IgD-negative memory B cell (primary cell): ENCODE measurements at regions not wholly inside any gene's neighbourhood (a gene's known extent, or its start where the extent isn't known, plus 50 kb on each side); places are given as distances from the start of the nearest gene placed in this dataset.

ENCODE experiments used
- H3K27ac Mint-ChIP-seq, 3 donors: one replicate each; pipeline ENCODE4 v1.8.0; 2020 to 2022; ENCODE audit warnings: mild to moderate bottlenecking in 3 of 3, mixed read lengths in 3 of 3, moderate library complexity in 1 of 3
- H3K27me3 Mint-ChIP-seq: one replicate; pipeline ENCODE4 v1.8.0; 2021; ENCODE audit warnings: mixed read lengths
- H3K36me3 Mint-ChIP-seq: one replicate; pipeline ENCODE4 v1.8.0; 2020; ENCODE audit warnings: mild to moderate bottlenecking, mixed read lengths
- H3K4me1 Mint-ChIP-seq, 3 donors: one replicate each; pipeline ENCODE4 v1.8.0; 2020 to 2022; ENCODE audit warnings: mixed read lengths in 3 of 3, mild to moderate bottlenecking in 1 of 3
- H3K4me3 Mint-ChIP-seq, 4 donors: one replicate each; pipeline ENCODE4 v1.8.0; 2020 to 2022; ENCODE audit warnings: mild to moderate bottlenecking in 4 of 4, mixed read lengths in 4 of 4, moderate library complexity in 3 of 4
- H3K9me3 Mint-ChIP-seq, 3 donors: one replicate each; pipeline ENCODE4 v1.8.0; 2020 to 2021; ENCODE audit warnings: mixed read lengths in 3 of 3, mild to moderate bottlenecking in 1 of 3

DNA sequence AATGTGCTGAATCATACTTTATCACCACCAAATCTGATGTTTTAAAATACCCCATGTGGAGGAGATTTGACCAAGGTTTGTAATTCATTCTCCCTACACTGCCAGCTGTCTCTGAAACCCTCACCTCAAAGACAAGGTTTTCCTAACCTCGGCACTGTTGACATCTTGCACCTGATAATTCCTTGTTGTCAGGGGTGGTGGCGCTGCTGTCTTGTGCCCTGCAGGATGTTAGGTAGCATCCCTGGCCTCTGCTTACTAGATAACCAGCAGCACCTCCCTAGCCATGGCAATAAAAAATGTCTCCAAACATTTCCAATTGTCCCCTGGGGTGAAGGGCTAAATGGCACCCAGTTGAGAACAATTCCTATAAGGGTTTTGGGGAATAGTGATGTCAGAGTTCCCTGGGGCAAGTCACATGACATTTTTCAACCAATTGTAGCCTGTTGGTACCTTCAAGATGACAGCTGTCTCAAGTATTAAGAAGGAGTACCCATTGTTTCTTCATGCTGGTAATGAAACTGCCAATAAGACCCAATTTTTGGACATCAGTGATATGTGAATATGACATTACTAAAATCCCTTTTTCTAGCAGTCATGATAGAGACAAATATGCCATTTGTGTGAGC, 160.6 kb upstream of the PLCXD3 start:
- Mint-ChIP-seq H3K36me3 (no peaks in the 10 kb centered on the region), H3K4me1 (no peaks in the 10 kb centered on the region), H3K27ac (peak overlapping the region in 1 of 3 donors; percentile 32), H3K9me3 (peaks cover 3 to 6% (median 3%) of the 10 kb centered on the region in 3 donors), H3K4me3 (no peak overlapping the region), H3K27me3 (peaks cover 2% of the 10 kb centered on the region)

DNA sequence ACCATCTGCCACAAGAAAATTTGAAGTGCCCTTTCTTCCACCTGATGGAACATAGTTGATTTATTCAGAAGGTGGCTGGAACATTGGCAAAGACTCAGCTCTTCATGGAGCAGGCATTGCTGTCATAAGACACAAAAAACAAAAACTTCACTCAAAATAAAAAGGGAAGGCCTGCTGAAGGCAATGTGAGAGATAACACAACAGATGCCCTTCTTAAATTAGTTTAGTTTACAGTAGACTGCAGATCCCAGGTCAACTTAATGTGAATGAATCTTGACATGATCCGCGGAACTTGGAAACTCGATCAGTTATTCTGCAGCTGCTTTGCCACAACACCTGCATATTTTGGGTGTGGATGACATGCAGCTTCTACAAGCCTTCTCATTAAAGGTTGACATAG, 159.8 kb upstream of the PLCXD3 start:
- no peak overlapping the region for H3K27ac Mint-ChIP-seq
- no peak overlapping the region for H3K4me3 Mint-ChIP-seq
- H3K36me3 Mint-ChIP-seq = no peaks in the 10 kb centered on the region
- peaks cover 1% of the 10 kb centered on the region for H3K27me3 Mint-ChIP-seq
- H3K9me3 Mint-ChIP-seq = peaks cover 3 to 6% (median 3%) of the 10 kb centered on the region in 3 donors
- H3K4me1 Mint-ChIP-seq = no peaks in the 10 kb centered on the region

DNA sequence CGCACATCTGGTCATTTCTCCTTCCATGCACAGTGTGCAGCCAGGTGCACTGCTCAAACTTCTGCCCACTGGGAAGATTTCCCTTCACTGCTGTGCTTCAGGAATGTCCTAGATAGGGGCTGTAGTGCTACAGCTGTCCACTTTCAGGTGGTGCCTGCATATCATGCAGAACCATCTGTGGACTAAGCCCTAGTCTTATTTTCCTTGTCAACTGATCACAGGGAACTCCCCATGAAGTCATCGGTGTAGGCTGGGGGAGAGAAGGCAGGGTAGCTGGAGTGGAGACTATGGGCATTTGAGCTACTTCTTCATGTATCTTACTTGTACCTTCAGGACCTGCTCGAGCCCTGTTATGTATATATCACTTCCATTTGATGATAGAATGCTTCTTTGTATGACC, 150.9 kb upstream of the PLCXD3 start:
- no peaks in the 10 kb centered on the region for H3K27me3 Mint-ChIP-seq
- H3K27ac Mint-ChIP-seq = no peak overlapping the region
- no peaks in the 10 kb centered on the region for H3K36me3 Mint-ChIP-seq
- H3K4me3 Mint-ChIP-seq = no peak overlapping the region
- H3K9me3 Mint-ChIP-seq = no peaks in the 10 kb centered on the region
- H3K4me1 Mint-ChIP-seq = no peaks in the 10 kb centered on the region

DNA sequence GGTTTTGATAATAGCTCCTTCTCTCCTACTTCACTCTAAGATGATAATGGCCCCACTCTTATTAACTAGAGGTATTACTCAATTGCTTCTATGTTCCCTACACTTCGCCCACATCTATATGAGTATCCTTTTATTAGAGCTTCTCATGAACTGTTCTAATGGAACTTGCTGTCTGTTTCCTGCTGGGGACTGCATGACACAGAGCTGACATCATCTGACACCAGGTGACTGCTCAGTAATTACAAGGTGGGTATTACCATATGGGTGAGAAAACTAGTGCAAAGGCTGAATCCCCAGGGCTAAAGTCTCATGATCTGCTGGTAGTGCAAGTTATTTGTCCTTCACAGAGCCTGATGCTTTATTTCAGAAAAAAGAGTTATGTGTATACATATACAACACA, 146.2 kb upstream of the PLCXD3 start:
- Mint-ChIP-seq H3K4me1 (no peaks in the 10 kb centered on the region), H3K27me3 (no peaks in the 10 kb centered on the region), H3K9me3 (peaks cover 0 to 2% (median 1%) of the 10 kb centered on the region in 3 donors), H3K36me3 (no peaks in the 10 kb centered on the region), H3K4me3 (no peak overlapping the region), H3K27ac (no peak overlapping the region)

DNA sequence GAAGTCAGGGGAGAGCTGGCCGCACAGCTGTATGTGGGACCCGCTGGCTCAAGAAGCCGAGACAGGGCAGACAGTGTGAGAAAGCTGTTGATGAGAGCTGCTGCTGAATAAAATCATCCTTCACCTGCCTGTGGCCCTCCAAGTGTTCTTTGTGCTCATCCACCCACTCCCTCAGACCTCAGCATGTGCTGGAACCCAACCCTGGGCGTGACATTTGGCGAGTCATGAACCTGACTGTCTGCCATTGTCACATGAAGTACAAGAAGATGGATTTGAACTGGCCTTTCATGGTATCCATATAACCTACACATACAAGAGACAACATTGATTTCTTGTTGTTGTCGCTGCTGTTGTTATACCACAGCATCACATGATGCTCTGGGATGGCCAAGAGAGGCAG, 139.7 kb upstream of the PLCXD3 start:
- no peaks in the 10 kb centered on the region for H3K4me1 Mint-ChIP-seq
- H3K27ac Mint-ChIP-seq = no peak overlapping the region
- no peaks in the 10 kb centered on the region for H3K27me3 Mint-ChIP-seq
- no peak overlapping the region for H3K4me3 Mint-ChIP-seq
- no peaks in the 10 kb centered on the region for H3K36me3 Mint-ChIP-seq
- H3K9me3 Mint-ChIP-seq = peaks cover 0 to 2% (median 1%) of the 10 kb centered on the region in 3 donors

DNA sequence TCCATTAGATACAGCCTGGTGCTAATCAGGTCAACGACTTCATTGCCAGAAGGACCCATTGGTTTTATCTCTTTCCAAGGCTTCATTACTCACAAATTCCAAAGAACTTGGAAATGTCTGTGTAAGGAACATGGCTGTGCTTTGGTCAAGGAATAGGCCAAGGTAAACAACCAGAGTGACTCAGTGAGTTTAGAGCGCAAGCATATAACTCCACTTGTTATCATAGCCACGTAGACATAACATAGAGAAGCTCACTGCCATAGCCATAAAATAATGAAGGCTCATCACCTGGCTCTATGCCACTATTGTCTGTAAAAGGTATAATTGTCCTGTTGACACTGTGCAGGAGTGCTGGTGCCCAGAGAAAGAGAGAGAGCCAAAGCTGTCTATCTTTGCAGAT, 139.3 kb upstream of the PLCXD3 start:
- Mint-ChIP-seq H3K27ac (no peak overlapping the region), H3K27me3 (no peaks in the 10 kb centered on the region), H3K36me3 (no peaks in the 10 kb centered on the region), H3K9me3 (peaks cover 0 to 2% (median 1%) of the 10 kb centered on the region in 3 donors), H3K4me3 (peak overlapping the region in 1 of 4 donors; percentile 10), H3K4me1 (no peaks in the 10 kb centered on the region)

GRCh38 chr5:41648996-41649395, 138.6 kb upstream of the PLCXD3 start:
- Mint-ChIP-seq H3K4me3 (no peak overlapping the region), H3K9me3 (peaks cover 0 to 2% (median 0%) of the 10 kb centered on the region in 3 donors), H3K27me3 (no peaks in the 10 kb centered on the region), H3K36me3 (no peaks in the 10 kb centered on the region), H3K4me1 (no peaks in the 10 kb centered on the region), H3K27ac (no peak overlapping the region)

GRCh38 chr5:41641621-41642020, 131.2 kb upstream of the PLCXD3 start:
- no peaks in the 10 kb centered on the region for H3K27me3 Mint-ChIP-seq
- no peak overlapping the region for H3K4me3 Mint-ChIP-seq

GRCh38 chr5:41638685-41639084, 128.3 kb upstream of the PLCXD3 start:
- H3K36me3 Mint-ChIP-seq = no peaks in the 10 kb centered on the region
- no peak overlapping the region for H3K27ac Mint-ChIP-seq
- no peaks in the 10 kb centered on the region for H3K27me3 Mint-ChIP-seq
- H3K4me1 Mint-ChIP-seq = no peaks in the 10 kb centered on the region
- H3K9me3 Mint-ChIP-seq = peaks cover 0 to 12% (median 3%) of the 10 kb centered on the region in 3 donors
- H3K4me3 Mint-ChIP-seq = no peak overlapping the region

More at GRCh38 chr5:41641621-41642020, 131.2 kb upstream of the PLCXD3 start:
- Mint-ChIP-seq H3K4me1 (no peaks in the 10 kb centered on the region), H3K9me3 (peaks cover 0 to 6% (median 1%) of the 10 kb centered on the region in 3 donors), H3K27ac (no peak overlapping the region), H3K36me3 (no peaks in the 10 kb centered on the region)

DNA sequence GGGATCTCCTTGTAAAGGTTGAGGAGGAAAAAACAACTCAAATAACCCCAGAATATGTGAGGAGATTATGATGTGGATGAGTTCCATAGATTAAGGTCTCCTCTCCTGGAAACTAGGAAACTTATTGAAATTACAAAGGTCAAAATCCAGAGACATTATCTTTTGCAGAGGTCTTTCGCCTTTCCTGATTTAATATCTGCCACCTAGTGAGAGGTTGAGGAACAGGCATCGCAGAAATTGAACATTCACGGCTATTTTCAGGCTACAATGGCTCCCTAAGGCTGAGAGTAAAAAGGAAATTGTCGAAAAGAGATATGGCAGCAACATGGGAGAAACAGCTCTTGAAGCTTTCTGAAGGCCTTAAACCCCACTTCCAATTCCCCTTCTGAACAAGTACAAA, 127.5 kb upstream of the PLCXD3 start:
- Mint-ChIP-seq H3K36me3 (no peaks in the 10 kb centered on the region), H3K9me3 (peaks cover 0 to 6% (median 3%) of the 10 kb centered on the region in 3 donors), H3K27me3 (no peaks in the 10 kb centered on the region), H3K27ac (no peak overlapping the region), H3K4me3 (no peak overlapping the region), H3K4me1 (no peaks in the 10 kb centered on the region)

GRCh38 chr5:41637424-41637823, 127.0 kb upstream of the PLCXD3 start:
- Mint-ChIP-seq H3K4me1 (no peaks in the 10 kb centered on the region), H3K9me3 (peaks cover 0 to 6% (median 3%) of the 10 kb centered on the region in 3 donors), H3K27ac (no peak overlapping the region), H3K36me3 (no peaks in the 10 kb centered on the region), H3K27me3 (no peaks in the 10 kb centered on the region), H3K4me3 (no peak overlapping the region)

- Mint-ChIP-seq H3K4me3 (no peak overlapping the region), H3K27me3 (no peaks in the 10 kb centered on the region), H3K27ac (no peak overlapping the region), H3K9me3 (peaks cover 0 to 6% (median 3%) of the 10 kb centered on the region in 3 donors), H3K36me3 (no peaks in the 10 kb centered on the region), H3K4me1 (no peaks in the 10 kb centered on the region)
Measured at GRCh38 chr5:41636605-41637004, 126.2 kb upstream of the PLCXD3 start.

DNA sequence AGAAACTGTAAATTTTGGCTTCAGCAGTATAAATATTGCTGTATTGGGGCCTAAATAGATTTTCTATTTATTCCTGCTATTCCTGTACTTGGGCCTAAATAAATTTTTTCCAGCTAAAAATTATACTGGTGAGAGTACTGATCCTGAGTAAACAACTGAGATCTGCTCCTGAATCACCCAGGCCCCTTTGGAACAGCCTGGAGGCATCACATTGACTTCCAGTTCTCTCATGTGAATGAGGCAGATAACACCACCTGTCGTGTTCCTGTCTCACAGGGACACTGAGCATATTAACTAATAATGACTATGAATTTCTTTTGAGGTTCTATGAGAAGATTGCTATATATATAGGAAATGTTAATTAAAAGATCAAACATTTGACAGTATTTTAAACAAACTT, 119.5 kb upstream of the PLCXD3 start:
- Mint-ChIP-seq H3K4me1 (no peaks in the 10 kb centered on the region), H3K27ac (no peak overlapping the region), H3K9me3 (peaks cover 1 to 2% (median 2%) of the 10 kb centered on the region in 3 donors)

GRCh38 chr5:41625571-41625970, 115.2 kb upstream of the PLCXD3 start:
- no peak overlapping the region for H3K4me3 Mint-ChIP-seq
- no peaks in the 10 kb centered on the region for H3K27me3 Mint-ChIP-seq
- H3K27ac Mint-ChIP-seq = no peak overlapping the region
- H3K36me3 Mint-ChIP-seq = no peaks in the 10 kb centered on the region
- peaks cover 0 to 5% (median 0%) of the 10 kb centered on the region in 3 donors for H3K9me3 Mint-ChIP-seq
- H3K4me1 Mint-ChIP-seq = no peaks in the 10 kb centered on the region

More for the DNA sequence above, 119.5 kb upstream of the PLCXD3 start:
- Mint-ChIP-seq H3K27me3 (no peaks in the 10 kb centered on the region), H3K4me3 (no peak overlapping the region), H3K36me3 (no peaks in the 10 kb centered on the region)

GRCh38 chr5:41621420-41621819, 111.0 kb upstream of the PLCXD3 start:
- Mint-ChIP-seq H3K27me3 (no peaks in the 10 kb centered on the region), H3K27ac (no peak overlapping the region), H3K4me3 (no peak overlapping the region), H3K36me3 (no peaks in the 10 kb centered on the region), H3K9me3 (peaks cover 0 to 2% (median 0%) of the 10 kb centered on the region in 3 donors), H3K4me1 (no peaks in the 10 kb centered on the region)

DNA sequence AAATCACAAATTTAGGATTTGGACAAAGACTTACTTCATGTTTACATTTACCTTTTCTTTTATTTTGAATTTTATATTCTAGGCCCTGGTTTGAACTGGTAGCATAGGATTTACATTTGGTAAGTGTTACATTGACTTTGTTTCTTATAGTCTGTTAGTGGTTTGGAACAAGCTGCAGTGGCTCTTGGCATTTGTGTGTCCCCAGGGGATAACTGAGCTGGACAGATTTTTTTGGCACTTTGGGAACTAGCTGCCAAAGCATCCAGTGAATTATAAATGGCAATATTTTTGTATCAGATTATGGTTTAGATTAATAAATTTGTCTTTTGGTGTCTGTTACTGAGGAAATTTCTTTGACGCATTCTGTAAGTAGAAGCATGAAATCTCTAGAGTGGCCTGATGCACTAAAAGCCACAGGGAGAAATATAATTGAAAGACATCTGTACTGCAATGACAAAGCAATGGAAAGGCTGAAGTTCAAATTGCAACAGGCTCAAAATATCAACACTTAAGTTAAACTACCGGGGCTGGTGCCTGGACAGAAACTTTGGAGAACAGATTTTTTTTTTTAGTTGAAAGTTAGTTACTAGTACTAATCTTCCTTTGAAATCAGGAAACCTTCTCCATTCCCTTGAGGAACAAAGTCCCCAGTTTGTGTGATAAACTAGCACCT, 107.6 kb upstream of the PLCXD3 start:
- Mint-ChIP-seq H3K27me3 (no peaks in the 10 kb centered on the region), H3K4me3 (no peak overlapping the region), H3K9me3 (no peaks in the 10 kb centered on the region), H3K4me1 (no peaks in the 10 kb centered on the region), H3K27ac (no peak overlapping the region), H3K36me3 (no peaks in the 10 kb centered on the region)
